ENCODE measurements at regions not wholly inside any gene's neighbourhood (a gene's known extent, or its start where the extent isn't known, plus 50 kb on each side); places are given as distances from the start of the nearest gene placed in this dataset.

DNA sequence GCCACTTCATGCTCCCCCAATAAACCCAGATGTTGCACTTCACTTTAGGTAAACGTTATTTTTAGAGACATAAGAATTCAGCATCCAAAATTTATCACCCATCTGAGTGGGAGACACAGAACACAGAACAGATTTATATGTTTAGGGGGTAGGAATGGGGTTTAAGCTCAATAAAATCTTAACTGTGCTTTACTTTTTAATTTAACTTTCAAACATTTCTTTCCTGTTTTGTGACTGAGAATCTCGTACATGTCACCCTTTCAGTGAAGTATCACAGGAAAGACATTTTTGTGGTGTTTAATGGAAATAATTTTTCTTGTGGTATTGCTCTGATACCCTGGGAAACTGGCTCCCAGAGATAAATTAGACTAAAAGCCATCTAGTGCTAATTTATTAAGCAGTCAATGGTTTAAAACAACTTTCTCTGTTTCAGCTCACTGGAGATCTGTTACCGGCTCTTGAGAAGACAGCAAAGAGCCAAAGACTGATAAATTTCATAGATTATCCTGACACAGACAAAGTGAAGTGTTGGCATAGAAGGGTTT is 148.0 kb upstream of the BMP4 start:
- Histone ChIP-seq H3K9me3 (ENCODE audit: control insufficient read depth, insufficient read depth, low read length) (no peaks in the 10 kb centered on the region), H3K56ac (ENCODE audit: extremely low read depth, insufficient read depth, low read length) (no peak overlapping the region), H3K18ac (ENCODE audit: low read depth, low read length) (no peak overlapping the region), H2AK5ac (ENCODE audit: low read depth, low read length) (no peak overlapping the region), H2BK5ac (ENCODE audit: low read depth, low read length, poor library complexity, severe bottlenecking) (no peak overlapping the region), H3K4ac (ENCODE audit: low read depth, low read length) (no peak overlapping the region), H3K23ac (ENCODE audit: low read depth, low read length) (no peak overlapping the region), H3K14ac (replicated peaks; ENCODE audit: low read depth, low read length) (no peak overlapping the region), H3K4me1 (ENCODE audit: control insufficient read depth, insufficient read depth, low read length) (peaks cover 6% of the 10 kb centered on the region), H2AFZ (replicated peaks; ENCODE audit: low read length, poor library complexity) (no peak overlapping the region), H3K9ac (ENCODE audit: low read depth, low read length) (no peak overlapping the region), H4K8ac (ENCODE audit: low read depth in 2 of 2, low read length in 2 of 2) (no peak overlapping the region), H2AK9ac (replicated peaks; ENCODE audit: low read depth, low read length, poor library complexity) (no peak overlapping the region), H3K9me1 (ENCODE audit: insufficient read depth, low read length) (no peaks in the 10 kb centered on the region), H4K20me1 (ENCODE audit: insufficient read depth, low read length) (peaks cover 3% of the 10 kb centered on the region; the same call in 1 of the 2 replicates), H3K4me2 (ENCODE audit: low read depth, low read length) (no peak overlapping the region), H4K91ac (ENCODE audit: insufficient read depth, low read depth, low read length) (no peak overlapping the region), H2BK120ac (ENCODE audit: low read depth, low read length) (no peak overlapping the region), H3K36me3 (ENCODE audit: control insufficient read depth, insufficient read depth, low read length) (no peaks in the 10 kb centered on the region), H4K5ac (ENCODE audit: low read depth, low read length) (no peak overlapping the region), H3K27me3 (ENCODE audit: control insufficient read depth, insufficient read depth, low read length) (peaks cover 1% of the 10 kb centered on the region; the same call in 1 of the 2 replicates), H3K79me1 (ENCODE audit: low read depth in 1 of 2, low read length in 2 of 2) (no peaks in the 10 kb centered on the region), H3K27ac (ENCODE audit: insufficient read depth, low read length) (no peak overlapping the region), H2BK15ac (ENCODE audit: low read depth, low read length) (no peak overlapping the region), H2BK20ac (ENCODE audit: low read depth, low read length) (no peak overlapping the region), H3K4me3 (ENCODE audit: insufficient read depth, low read depth, low read length) (no peak overlapping the region)
- dilution Hi-C loops (cut with HindIII; ENCODE audit: low sequenced_read_pairs, unreplicated experiment): no loop called here
- DNase-seq: no peak
- ChIA-PET POLR2A (ENCODE audit: unreplicated experiment) (no interaction called here), CTCF (interaction anchor here (0.7 kb wide), 1 partner anchor 1560 kb away, joined by 3 read pairs; no protein-coding TSS in a partner anchor)
- intact Hi-C loops (cut with micrococcal nuclease): no loop called here
- no TSS peak for BruUV-seq (replicated peaks)
- no peak for TF ChIP-seq USF2 (IDR thresholded peaks at IDR 0.05; ENCODE audit: low read depth, low read length)
- no peak for TF ChIP-seq BHLHE40 (IDR thresholded peaks at IDR 0.05; ENCODE audit: low read depth, low read length)
- TF ChIP-seq MAFK (IDR thresholded peaks at IDR 0.05; ENCODE audit: low read depth, low read length): no peak
- no peak for TF ChIP-seq CEBPB (IDR thresholded peaks at IDR 0.05; ENCODE audit: low read depth, low read length)
- TF ChIP-seq POLR2A (IDR thresholded peaks at IDR 0.05; ENCODE audit: low read depth, low read length): no peak
- no peak for TF ChIP-seq MXI1 (IDR thresholded peaks at IDR 0.05; ENCODE audit: borderline replicate concordance, low read depth, low read length)
- no peak for TF ChIP-seq CHD1 (IDR thresholded peaks at IDR 0.05; ENCODE audit: low read depth, low read length)
- TF ChIP-seq, protein P1, sequence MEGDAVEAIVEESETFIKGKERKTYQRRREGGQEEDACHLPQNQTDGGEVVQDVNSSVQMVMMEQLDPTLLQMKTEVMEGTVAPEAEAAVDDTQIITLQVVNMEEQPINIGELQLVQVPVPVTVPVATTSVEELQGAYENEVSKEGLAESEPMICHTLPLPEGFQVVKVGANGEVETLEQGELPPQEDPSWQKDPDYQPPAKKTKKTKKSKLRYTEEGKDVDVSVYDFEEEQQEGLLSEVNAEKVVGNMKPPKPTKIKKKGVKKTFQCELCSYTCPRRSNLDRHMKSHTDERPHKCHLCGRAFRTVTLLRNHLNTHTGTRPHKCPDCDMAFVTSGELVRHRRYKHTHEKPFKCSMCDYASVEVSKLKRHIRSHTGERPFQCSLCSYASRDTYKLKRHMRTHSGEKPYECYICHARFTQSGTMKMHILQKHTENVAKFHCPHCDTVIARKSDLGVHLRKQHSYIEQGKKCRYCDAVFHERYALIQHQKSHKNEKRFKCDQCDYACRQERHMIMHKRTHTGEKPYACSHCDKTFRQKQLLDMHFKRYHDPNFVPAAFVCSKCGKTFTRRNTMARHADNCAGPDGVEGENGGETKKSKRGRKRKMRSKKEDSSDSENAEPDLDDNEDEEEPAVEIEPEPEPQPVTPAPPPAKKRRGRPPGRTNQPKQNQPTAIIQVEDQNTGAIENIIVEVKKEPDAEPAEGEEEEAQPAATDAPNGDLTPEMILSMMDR (conservative IDR thresholded peaks at IDR 0.05; ENCODE audit: low read depth, low read length): no peak
- no peak for TF ChIP-seq SMC3 (IDR thresholded peaks at IDR 0.05; ENCODE audit: low read depth, low read length)
- TF ChIP-seq, protein P2, sequence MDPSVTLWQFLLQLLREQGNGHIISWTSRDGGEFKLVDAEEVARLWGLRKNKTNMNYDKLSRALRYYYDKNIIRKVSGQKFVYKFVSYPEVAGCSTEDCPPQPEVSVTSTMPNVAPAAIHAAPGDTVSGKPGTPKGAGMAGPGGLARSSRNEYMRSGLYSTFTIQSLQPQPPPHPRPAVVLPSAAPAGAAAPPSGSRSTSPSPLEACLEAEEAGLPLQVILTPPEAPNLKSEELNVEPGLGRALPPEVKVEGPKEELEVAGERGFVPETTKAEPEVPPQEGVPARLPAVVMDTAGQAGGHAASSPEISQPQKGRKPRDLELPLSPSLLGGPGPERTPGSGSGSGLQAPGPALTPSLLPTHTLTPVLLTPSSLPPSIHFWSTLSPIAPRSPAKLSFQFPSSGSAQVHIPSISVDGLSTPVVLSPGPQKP (IDR thresholded peaks at IDR 0.05; ENCODE audit: borderline replicate concordance, low read depth, low read length): no peak
- TF ChIP-seq RAD21 (IDR thresholded peaks at IDR 0.05; ENCODE audit: low read length): no peak
- no peak for TF ChIP-seq RCOR1 (IDR thresholded peaks at IDR 0.05; ENCODE audit: insufficient replicate concordance, low read length)
- ATAC-seq (ENCODE audit: low read depth): no peak
- in situ Hi-C loops (cut with MboI; ENCODE audit: low sequenced_read_pairs): no loop called here
- WGBS, 2 experiments (ENCODE audit: extremely low coverage in 2 of 2, insufficient read length in 1 of 2): no CpG with 5 or more reads among the region's 3 CpGs
